ENCODE measurements at regions not wholly inside any gene's neighbourhood (a gene's known extent, or its start where the extent isn't known, plus 50 kb on each side); places are given as distances from the start of the nearest gene placed in this dataset.

- TF ChIP-seq CTCF (IDR thresholded peaks at IDR 0.05; ENCODE audit: insufficient read depth, low read length, poor library complexity, severe bottlenecking) (no peak), EZH2phosphoT487 (conservative IDR thresholded peaks at IDR 0.05; ENCODE audit: low read length) (no peak)
These were observed 129.6 kb upstream of the DDX18 start for GRCh38 chr2:117684919-117685318.
